K562 (cell line): ENCODE measurements at regions not wholly inside any gene's neighbourhood (a gene's known extent, or its start where the extent isn't known, plus 50 kb on each side); places are given as distances from the start of the nearest gene placed in this dataset.

Experiments
- ATAC-seq: fragments of 200-7000 bp; cut with Tn5 transposase; 3 replicates; pipeline ENCODE4 v1.9.1; 2020; ENCODE audit warnings: moderate library complexity
- BruUV-seq: library from RNA; stranded (reverse); fragments of 400-500 nt; replicated peaks from 2 replicates; lab custom pipeline; 2021; lab: Mats Ljungman, UMichigan
- CTCF ChIA-PET: fragments of 300-600 bp; formaldehyde crosslinking; extraction: SDS; loops from one replicate; lab custom pipeline; 2021; ENCODE audit warnings: low intra/inter-chr PET ratio; lab: Yijun Ruan, JAX
- POLR2A ChIA-PET: fragments of 300-600, 350-650 bp; sonication (Branson Sonifier 250); formaldehyde crosslinking; extraction: SDS; loops from one replicate; lab custom pipeline; 2021; ENCODE audit warnings: antibody characterized with exemption, inconsistent platforms; lab: Yijun Ruan, JAX
- DNase-seq, 4 experiments: peaks; one replicate each; pipeline versions ENCODE4 v3.0.0 to v3.0.0-alpha.2; 2011 to 2018; ENCODE audit warnings: low spot score in 3 of 4, mixed read lengths in 3 of 4; ENCODE audit errors: extremely low read depth in 1 of 4
- FAIRE-seq: peaks from 2 replicates; lab custom pipeline; 2011; peaks lifted over from hg19 to GRCh38; lab: Jason Lieb, UNC
- H2AFZ ChIP-seq: 2 replicates; pipeline ENCODE4 v1.6.0; 2011; ENCODE audit warnings: low read depth, low read length, control low read depth, inconsistent platforms
- H3K27ac ChIP-seq: fragments of 200-600 bp; 3 replicates; pipeline ENCODE4 v1.8.0; 2011; ENCODE audit warnings: low read depth, mild to moderate bottlenecking, control low read depth, inconsistent platforms, low read length, moderate library complexity, mixed read lengths; ENCODE audit errors: extremely low read depth
- H3K27me3 ChIP-seq, 2 experiments: fragments of 300-600 bp in 1 of 2; 2 replicates in 1 of 2; 3 replicates in 1 of 2; pipeline versions ENCODE4 v1.6.0 to v1.8.0; 2011; ENCODE audit warnings: inconsistent platforms in 2 of 2, low read length in 2 of 2, mild to moderate bottlenecking in 1 of 2, mixed read lengths in 1 of 2, moderate library complexity in 1 of 2; ENCODE audit not compliant: control insufficient read depth in 2 of 2, insufficient read depth in 2 of 2
- H3K36me3 ChIP-seq: fragments of 300-600 bp; 3 replicates; pipeline ENCODE4 v1.8.0; 2011; ENCODE audit warnings: mild to moderate bottlenecking, low read length, inconsistent platforms; ENCODE audit not compliant: control insufficient read depth, insufficient read depth
- H3K4me1 ChIP-seq, 2 experiments: fragments of 200-600 bp in 1 of 2; replicated peaks in 1 of 2; 2 replicates in 1 of 2; 3 replicates in 1 of 2; pipeline versions ENCODE4 v1.5.1 to v1.8.0; 2011; ENCODE audit warnings: inconsistent platforms in 2 of 2, low read length in 2 of 2, mild to moderate bottlenecking in 1 of 2, mixed read lengths in 1 of 2, moderate library complexity in 1 of 2; ENCODE audit not compliant: control insufficient read depth in 2 of 2, insufficient read depth in 2 of 2
- H3K4me2 ChIP-seq: 2 replicates; pipeline ENCODE4 v1.6.1; 2011; ENCODE audit warnings: low read length, control low read depth, inconsistent platforms, mixed read lengths; ENCODE audit not compliant: insufficient read depth
- H3K4me3 ChIP-seq: fragments of 200-600 bp; sonication (generic), shearing (Covaris generic); 2 replicates; pipeline ENCODE4 v1.5.1; 2016; ENCODE audit warnings: control low read depth, inconsistent platforms
- H3K79me2 ChIP-seq: fragments of 200-600 bp; 3 replicates; pipeline ENCODE4 v1.8.0; 2011; ENCODE audit warnings: low read length, inconsistent platforms; ENCODE audit not compliant: control insufficient read depth, insufficient read depth
- H3K9ac ChIP-seq, 2 experiments: 2 replicates each; pipeline versions ENCODE4 v1.6.0 to v1.6.1; 2011; ENCODE audit warnings: low read depth in 2 of 2, low read length in 2 of 2, control low read depth in 1 of 2, inconsistent platforms in 1 of 2, mild to moderate bottlenecking in 1 of 2, mixed read lengths in 1 of 2; ENCODE audit not compliant: insufficient read depth in 1 of 2
- H3K9me1 ChIP-seq: one replicate; pipeline ENCODE4 v1.6.0; 2011; ENCODE audit warnings: inconsistent platforms, mild to moderate bottlenecking, low read length, moderate library complexity; ENCODE audit not compliant: control insufficient read depth, insufficient read depth
- H3K9me3 ChIP-seq: replicated peaks from 2 replicates; pipeline ENCODE4 v1.5.1; 2011; ENCODE audit warnings: low read depth, low read length, inconsistent platforms; ENCODE audit not compliant: control insufficient read depth, insufficient read depth
- H4K20me1 ChIP-seq: replicated peaks from 2 replicates; pipeline ENCODE4 v1.6.1; 2011; ENCODE audit warnings: low read length, inconsistent platforms, mixed read lengths; ENCODE audit not compliant: control insufficient read depth, insufficient read depth
- BRD4 ChIP-seq: fragments of 200-600 bp; sonication (generic); IDR thresholded peaks from 2 replicates; pipeline ENCODE4 v1.6.1; 2017; ENCODE audit warnings: inconsistent platforms
- DDX20 ChIP-seq: fragments of 450-650 bp; IDR thresholded peaks from 2 replicates; pipeline ENCODE4 v1.6.1; 2016; ENCODE audit warnings: missing genetic modification characterization, low read depth, mild to moderate bottlenecking, missing compliant biosample characterization, moderate library complexity
- ESRRA ChIP-seq: fragments of 450-650 bp; IDR thresholded peaks from 2 replicates; pipeline ENCODE4 v1.6.1; 2014; ENCODE audit warnings: low read depth, mild to moderate bottlenecking, moderate library complexity, borderline replicate concordance
- ETS1 ChIP-seq: conservative IDR thresholded peaks from 2 replicates; pipeline ENCODE4 v1.6.1; 2011; ENCODE audit warnings: low read depth, mild to moderate bottlenecking, low read length; ENCODE audit not compliant: control insufficient read depth
- GATAD2B ChIP-seq: fragments of 450-650 bp; IDR thresholded peaks from 2 replicates; pipeline ENCODE4 v1.6.1; 2017; ENCODE audit warnings: mild to moderate bottlenecking, borderline replicate concordance
- HMBOX1 ChIP-seq: sonication (generic); IDR thresholded peaks from 2 replicates; pipeline ENCODE4 v1.6.1; 2016
- HNRNPUL1 ChIP-seq: fragments of 200-400 bp; formaldehyde crosslinking; IDR thresholded peaks from 2 replicates; pipeline ENCODE4 v1.6.1; 2017; ENCODE audit warnings: low read length
- LCOR ChIP-seq: sonication (generic); formaldehyde crosslinking; IDR thresholded peaks from 2 replicates; pipeline ENCODE4 v1.8.0; 2022; ENCODE audit warnings: mild to moderate bottlenecking, missing genetic modification reagents
- NFE2 ChIP-seq: IDR thresholded peaks from 2 replicates; pipeline ENCODE4 v1.6.1; 2014; ENCODE audit warnings: antibody characterized with exemption, low read depth
- STAG1 ChIP-seq: sonication (generic); formaldehyde crosslinking; IDR thresholded peaks from 2 replicates; pipeline ENCODE4 v1.5.0; 2020; ENCODE audit warnings: missing genetic modification reagents, borderline replicate concordance
- ZBTB43 ChIP-seq: sonication (generic); formaldehyde crosslinking; IDR thresholded peaks from 2 replicates; pipeline ENCODE4 v1.8.0; 2023; ENCODE audit warnings: mild to moderate bottlenecking, missing genetic modification reagents
- ZNF134 ChIP-seq: fragments of 250-450 bp; sonication (Bioruptor Pico); conservative IDR thresholded peaks from 2 replicates; pipeline ENCODE4 v1.4.0; 2020
- whole genome bisulfite sequencing: fragments of 100-300 bp; shearing (Covaris generic); methylation state at CpG from one replicate; pipeline ENCODE4 v1.1.6; 2016; ENCODE audit warnings: low coverage, mixed read lengths; ENCODE audit not compliant: insufficient coverage; ENCODE audit errors: missing lambda C conversion rate; 5-methylcytosine and 5-hydroxymethylcytosine counted together
- in situ Hi-C: fragments of 300-500 bp; cut with MboI; formaldehyde crosslinking; loops from 4 replicates; pipeline ENCODE4 v1.15.0; 2018; ENCODE audit warnings: inconsistent platforms, mixed read lengths
- intact Hi-C: fragments of 100-400 bp; cut with micrococcal nuclease; formaldehyde crosslinking; loops from 2 replicates; pipeline ENCODE4 v1.14.2; 2022
- TF ChIP-seq, protein P1 (sequence below): fragments of 450-650 bp; IDR thresholded peaks from 2 replicates; pipeline ENCODE4 v1.6.1; 2018; ENCODE audit warnings: mild to moderate bottlenecking, low read depth; ENCODE audit not compliant: partially characterized antibody

GRCh38 chr20:17863209-17863576 is 105.4 kb downstream of the SNX5 start:
- Histone ChIP-seq H3K9me1 (no peaks in the 10 kb centered on the region), H3K9ac (no peak overlapping the region), H3K27me3 (peaks cover 6 to 56% of the 10 kb centered on the region in 2 experiments), H3K36me3 (no peaks in the 10 kb centered on the region), H3K27ac (no peak overlapping the region), H3K4me1 (no peaks in the 10 kb centered on the region), H3K9me3 (no peaks in the 10 kb centered on the region), H3K4me2 (no peak overlapping the region), H4K20me1 (no peaks in the 10 kb centered on the region), H3K79me2 (no peaks in the 10 kb centered on the region), H2AFZ (no peak overlapping the region), H3K4me3 (no peak overlapping the region)
- TF ChIP-seq, protein P1, sequence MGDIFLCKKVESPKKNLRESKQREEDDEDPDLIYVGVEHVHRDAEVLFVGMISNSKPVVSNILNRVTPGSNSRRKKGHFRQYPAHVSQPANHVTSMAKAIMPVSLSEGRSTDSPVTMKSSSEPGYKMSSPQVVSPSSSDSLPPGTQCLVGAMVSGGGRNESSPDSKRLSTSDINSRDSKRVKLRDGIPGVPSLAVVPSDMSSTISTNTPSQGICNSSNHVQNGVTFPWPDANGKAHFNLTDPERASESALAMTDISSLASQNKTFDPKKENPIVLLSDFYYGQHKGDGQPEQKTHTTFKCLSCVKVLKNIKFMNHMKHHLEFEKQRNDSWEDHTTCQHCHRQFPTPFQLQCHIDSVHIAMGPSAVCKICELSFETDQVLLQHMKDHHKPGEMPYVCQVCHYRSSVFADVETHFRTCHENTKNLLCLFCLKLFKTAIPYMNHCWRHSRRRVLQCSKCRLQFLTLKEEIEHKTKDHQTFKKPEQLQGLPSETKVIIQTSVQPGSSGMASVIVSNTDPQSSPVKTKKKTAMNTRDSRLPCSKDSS, result no peak
- no peak for TF ChIP-seq BRD4
- BruUV-seq, result no TSS peak
- intact Hi-C loops, result no loop called here
- POLR2A ChIA-PET, result no interaction called here
- FAIRE-seq (no peak), DNase-seq (no peak), ATAC-seq (no peak)
- in situ Hi-C loops, result no loop called here
- 0% methylated on average over 3 of the region's 4 CpGs for WGBS
- CTCF ChIA-PET, result no interaction called here

DNA sequence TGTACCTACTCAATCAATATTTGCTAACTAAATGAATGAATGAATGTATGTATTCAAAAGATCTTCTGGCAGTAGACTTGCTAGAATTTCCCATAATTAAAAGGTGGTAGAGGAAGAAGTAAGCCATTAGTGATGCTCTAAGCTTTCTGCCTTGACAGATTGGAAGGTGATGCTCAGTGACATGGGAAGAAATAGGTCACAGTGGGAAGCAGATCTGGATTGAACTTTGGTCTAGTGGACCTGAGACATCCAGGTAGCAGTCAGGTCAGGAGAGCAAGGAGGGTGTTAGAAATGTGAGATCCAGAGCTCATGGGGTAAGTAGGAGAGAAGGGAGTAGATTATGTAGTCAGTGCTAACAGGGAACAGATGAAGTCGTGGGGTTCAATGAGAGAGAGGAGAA is 106.4 kb downstream of the SNX5 start:
- H3K27ac ChIP-seq, result no peak overlapping the region
- no TSS peak for BruUV-seq
- DNase-seq, result no peak
- no peaks in the 10 kb centered on the region for H3K4me1 ChIP-seq
- H3K9ac ChIP-seq, result no peak overlapping the region
- no peak for FAIRE-seq
- in situ Hi-C loops, result no loop called here
- peaks cover 6 to 59% of the 10 kb centered on the region in 2 experiments for H3K27me3 ChIP-seq
- H3K79me2 ChIP-seq, result no peaks in the 10 kb centered on the region
- no peaks in the 10 kb centered on the region for H3K9me1 ChIP-seq
- no peak for ATAC-seq
- CTCF ChIA-PET, result no interaction called here
- no peaks in the 10 kb centered on the region for H3K36me3 ChIP-seq
- H4K20me1 ChIP-seq, result no peaks in the 10 kb centered on the region
- H2AFZ ChIP-seq, result no peak overlapping the region
- H3K9me3 ChIP-seq, result no peaks in the 10 kb centered on the region
- no peak overlapping the region for H3K4me3 ChIP-seq
- intact Hi-C loops, result no loop called here
- H3K4me2 ChIP-seq, result no peak overlapping the region
- 0% methylated on average over 1 of the region's 1 CpG for WGBS
- POLR2A ChIA-PET, result no interaction called here
- TF ChIP-seq ETS1 (no peak), HNRNPUL1 (no peak), NFE2 (no peak), ZBTB43 (CRISPR knock-in tag) (no peak), ESRRA (no peak), STAG1 (no peak), DDX20 (tag) (no peak), GATAD2B (no peak), HMBOX1 (no peak), ZNF134 (CRISPR knock-in tag) (no peak), LCOR (CRISPR knock-in tag) (no peak)
